ENCODE measurements at regions not wholly inside any gene's neighbourhood (a gene's known extent, or its start where the extent isn't known, plus 50 kb on each side); places are given as distances from the start of the nearest gene placed in this dataset.
"Not testable (repeated sequence)": the region's sequence is repeated elsewhere in the genome, so short reads cannot be mapped to it uniquely, and the experiment has no call there.

DNA sequence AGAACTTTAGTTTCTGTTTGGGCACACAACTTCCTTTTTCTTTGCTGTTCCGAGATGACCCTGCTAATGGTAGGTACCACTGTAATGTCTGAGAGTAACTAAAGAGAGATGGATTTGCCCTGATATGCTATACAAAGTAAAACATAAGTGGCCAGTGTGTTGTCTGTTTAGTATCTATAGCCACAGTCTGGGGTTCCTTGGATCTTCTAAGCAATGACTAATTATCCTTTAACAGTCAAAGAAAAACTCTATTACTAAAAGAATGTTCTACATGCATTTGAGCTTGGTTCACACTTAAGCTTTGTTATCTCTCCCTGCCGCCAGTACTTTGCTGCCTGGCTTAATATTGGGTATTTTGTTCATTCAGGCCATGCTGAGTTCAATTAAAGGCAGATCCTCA lies 1051.9 kb upstream of the FLRT2 start:
- no peaks in the 10 kb centered on the region for H3K9me3 ChIP-seq
- DNase-seq (no peak), ATAC-seq (no peak)
- no peak overlapping the region for H3K4me3 ChIP-seq
- TF ChIP-seq, protein P1, sequence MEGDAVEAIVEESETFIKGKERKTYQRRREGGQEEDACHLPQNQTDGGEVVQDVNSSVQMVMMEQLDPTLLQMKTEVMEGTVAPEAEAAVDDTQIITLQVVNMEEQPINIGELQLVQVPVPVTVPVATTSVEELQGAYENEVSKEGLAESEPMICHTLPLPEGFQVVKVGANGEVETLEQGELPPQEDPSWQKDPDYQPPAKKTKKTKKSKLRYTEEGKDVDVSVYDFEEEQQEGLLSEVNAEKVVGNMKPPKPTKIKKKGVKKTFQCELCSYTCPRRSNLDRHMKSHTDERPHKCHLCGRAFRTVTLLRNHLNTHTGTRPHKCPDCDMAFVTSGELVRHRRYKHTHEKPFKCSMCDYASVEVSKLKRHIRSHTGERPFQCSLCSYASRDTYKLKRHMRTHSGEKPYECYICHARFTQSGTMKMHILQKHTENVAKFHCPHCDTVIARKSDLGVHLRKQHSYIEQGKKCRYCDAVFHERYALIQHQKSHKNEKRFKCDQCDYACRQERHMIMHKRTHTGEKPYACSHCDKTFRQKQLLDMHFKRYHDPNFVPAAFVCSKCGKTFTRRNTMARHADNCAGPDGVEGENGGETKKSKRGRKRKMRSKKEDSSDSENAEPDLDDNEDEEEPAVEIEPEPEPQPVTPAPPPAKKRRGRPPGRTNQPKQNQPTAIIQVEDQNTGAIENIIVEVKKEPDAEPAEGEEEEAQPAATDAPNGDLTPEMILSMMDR (IDR thresholded peaks at IDR 0.05), result no peak
- H3K36me3 ChIP-seq (ENCODE audit: low read depth), result no peaks in the 10 kb centered on the region
- H3K4me1 ChIP-seq (ENCODE audit: low read depth), result no peaks in the 10 kb centered on the region
- intact Hi-C loops (cut with DNase I, micrococcal nuclease), result no loop called here

DNA sequence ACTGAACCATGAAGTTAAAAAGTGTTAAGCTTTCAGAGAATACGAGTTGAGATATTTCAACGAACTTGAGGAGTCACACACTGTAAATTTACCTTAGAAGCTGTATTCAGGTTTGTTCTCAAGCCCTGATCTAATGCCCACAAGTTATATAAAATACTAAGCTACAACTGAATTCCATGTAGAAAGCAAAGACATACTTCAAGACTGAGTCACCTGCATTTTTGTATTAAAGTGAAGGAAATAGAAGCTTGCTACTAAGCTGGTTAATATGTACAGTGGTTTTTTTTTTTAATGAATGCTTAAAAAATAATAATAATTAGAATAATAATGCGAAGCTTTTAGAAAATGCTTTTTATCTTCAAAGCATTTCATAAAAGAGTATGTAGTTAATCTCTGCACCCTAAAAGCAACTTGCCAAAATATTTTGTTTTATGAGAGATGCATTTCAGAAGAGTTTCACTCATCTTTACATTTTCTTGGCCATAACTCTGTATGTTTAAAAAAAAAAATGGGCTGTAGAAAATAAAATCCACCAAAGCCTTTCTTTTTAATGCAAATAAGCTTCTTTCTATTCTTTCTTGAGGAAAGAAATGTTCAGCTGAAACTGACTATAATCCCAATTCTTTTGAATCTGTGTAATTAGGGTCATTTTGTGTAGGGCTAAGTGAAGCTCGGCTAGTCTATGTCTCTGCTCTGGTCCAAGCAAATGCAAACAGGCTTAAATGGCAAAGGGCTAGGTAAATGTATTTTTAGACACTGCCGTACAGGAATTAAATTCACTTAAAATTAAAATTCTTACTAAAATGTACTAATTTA lies 1047.5 kb upstream of the FLRT2 start:
- no peak for DNase-seq
- no peak for ATAC-seq
- intact Hi-C loops (cut with DNase I, micrococcal nuclease), result no loop called here
- TF ChIP-seq, protein P1 (IDR thresholded peaks at IDR 0.05), result no peak
- H3K4me1 ChIP-seq (ENCODE audit: low read depth), result no peaks in the 10 kb centered on the region
- no peak overlapping the region for H3K4me3 ChIP-seq
- peaks cover 5% of the 10 kb centered on the region for H3K9me3 ChIP-seq
- no peaks in the 10 kb centered on the region for H3K36me3 ChIP-seq (ENCODE audit: low read depth)

DNA sequence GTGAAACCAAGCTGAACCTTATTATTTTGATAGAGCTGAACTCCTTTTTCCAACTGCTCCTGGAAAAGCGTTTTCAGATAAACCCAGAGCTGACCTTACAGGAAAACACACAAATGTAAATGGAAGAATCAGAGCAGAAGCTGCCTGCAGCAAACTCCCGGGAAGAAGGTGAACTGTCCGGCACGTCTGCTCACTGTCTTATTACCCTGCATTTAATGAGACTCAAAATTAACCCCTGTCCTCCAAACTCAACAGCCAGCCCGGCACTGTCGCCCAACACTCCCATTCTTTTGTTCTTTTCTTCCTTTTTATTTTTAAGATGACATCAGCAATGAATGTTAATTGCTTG lies 1046.9 kb upstream of the FLRT2 start:
- TF ChIP-seq, protein P1 (IDR thresholded peaks at IDR 0.05), result no peak
- DNase-seq (no peak), ATAC-seq (no peak)
- Histone ChIP-seq H3K4me3 (no peak overlapping the region), H3K4me1 (ENCODE audit: low read depth) (no peaks in the 10 kb centered on the region), H3K36me3 (ENCODE audit: low read depth) (no peaks in the 10 kb centered on the region), H3K9me3 (peaks cover 8% of the 10 kb centered on the region)
- intact Hi-C loops (cut with DNase I, micrococcal nuclease), result no loop called here

DNA sequence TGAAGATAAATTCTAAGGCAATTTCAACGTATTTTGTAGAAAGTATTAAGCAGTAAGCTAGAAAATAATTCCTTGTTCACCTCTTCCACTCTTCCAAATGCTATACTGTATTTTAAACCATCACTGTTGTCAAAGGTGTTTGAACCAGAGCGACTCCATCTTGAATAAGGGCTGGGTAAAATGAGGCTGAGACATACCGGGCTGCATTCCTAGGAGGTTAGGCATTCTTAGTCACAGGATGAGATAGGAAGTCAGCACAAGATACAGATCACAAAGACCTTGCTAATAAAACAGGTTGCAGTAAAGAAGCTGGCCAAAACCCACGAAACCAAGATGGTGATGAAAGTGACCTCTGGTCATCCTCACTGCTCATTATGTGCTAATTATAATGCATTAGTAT lies 1045.7 kb upstream of the FLRT2 start:
- ATAC-seq; DNase-seq; H3K9me3 ChIP-seq; H3K36me3 ChIP-seq (ENCODE audit: low read depth); H3K4me1 ChIP-seq (ENCODE audit: low read depth); intact Hi-C loops (cut with DNase I, micrococcal nuclease); H3K4me3 ChIP-seq: not testable (repeated sequence)

DNA sequence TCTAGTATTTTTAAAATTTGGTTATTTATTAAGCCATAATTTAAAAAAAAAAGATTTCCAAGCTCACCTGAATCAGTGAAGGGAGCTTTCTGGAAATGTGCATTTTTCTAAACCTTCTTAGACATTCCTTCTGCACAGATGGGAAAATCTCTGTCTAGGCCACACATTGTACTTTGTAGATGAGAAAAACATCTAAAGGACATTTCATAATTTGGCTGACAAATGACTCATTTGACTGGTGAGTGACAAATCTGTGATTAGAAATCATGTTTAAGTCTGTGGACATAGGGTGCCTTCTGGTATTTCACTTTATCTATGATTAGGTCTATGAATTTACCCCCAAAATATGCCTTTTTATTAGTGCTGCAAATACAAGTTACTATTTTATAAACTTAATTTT lies 1044.9 kb upstream of the FLRT2 start:
- Histone ChIP-seq H3K4me3 (no peak overlapping the region), H3K9me3 (peaks cover 10% of the 10 kb centered on the region), H3K4me1 (ENCODE audit: low read depth) (no peaks in the 10 kb centered on the region), H3K36me3 (ENCODE audit: low read depth) (no peaks in the 10 kb centered on the region)
- no peak for ATAC-seq
- TF ChIP-seq, protein P1 (IDR thresholded peaks at IDR 0.05), result no peak
- intact Hi-C loops (cut with DNase I, micrococcal nuclease), result no loop called here
- DNase-seq, result no peak

DNA sequence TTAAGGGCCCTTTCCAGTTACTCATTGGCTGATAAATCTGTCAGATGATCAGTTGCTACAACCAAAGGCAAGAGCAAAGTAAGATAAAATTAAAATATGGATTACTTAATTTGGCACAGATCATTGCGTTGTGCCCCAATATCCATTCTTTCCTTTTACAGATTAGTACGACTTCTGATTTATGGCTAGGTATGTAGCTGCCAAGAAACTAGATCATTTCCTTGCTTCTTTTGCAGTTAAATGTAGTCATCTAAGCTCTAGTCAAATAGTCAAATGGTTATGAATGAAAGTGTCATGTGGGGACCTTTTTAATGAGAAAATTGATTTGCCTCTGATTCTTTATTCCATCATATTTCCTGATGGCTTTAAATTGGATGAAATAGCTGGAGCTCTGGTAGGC lies 1039.9 kb upstream of the FLRT2 start:
- ATAC-seq (no peak), DNase-seq (no peak)
- Histone ChIP-seq H3K4me3 (no peak overlapping the region), H3K36me3 (ENCODE audit: low read depth) (no peaks in the 10 kb centered on the region), H3K9me3 (peaks cover 20% of the 10 kb centered on the region), H3K4me1 (ENCODE audit: low read depth) (no peaks in the 10 kb centered on the region)
- TF ChIP-seq, protein P1 (IDR thresholded peaks at IDR 0.05), result no peak
- intact Hi-C loops (cut with DNase I, micrococcal nuclease), result no loop called here

Data from mucosa of descending colon (tissue), 3 donors.